HG03066 (cell line): ENCODE measurements at regions not wholly inside any gene's neighbourhood (a gene's known extent, or its start where the extent isn't known, plus 50 kb on each side); places are given as distances from the start of the nearest gene placed in this dataset.

ENCODE experiments used
- ATAC-seq: cut with Tn5 transposase; IDR thresholded peaks from one replicate; pipeline ENCODE4 v1.9.1; 2021; ENCODE audit warnings: low read depth; ENCODE audit not compliant: unreplicated experiment

- no peak for ATAC-seq
Measured at GRCh38 chr11:92317222-92317621, 92.6 kb downstream of the FAT3 start.

GRCh38 chr11:92317721-92318120, 93.1 kb downstream of the FAT3 start:
- ATAC-seq: no peak

- ATAC-seq: no peak
Measured at GRCh38 chr11:92322225-92322624, 97.6 kb downstream of the FAT3 start.

GRCh38 chr11:92324890-92325289, 100.3 kb downstream of the FAT3 start:
- no peak for ATAC-seq

GRCh38 chr11:92325416-92325815, 100.8 kb downstream of the FAT3 start:
- ATAC-seq: no peak

- no peak for ATAC-seq
Measured at GRCh38 chr11:92329137-92329536, 104.5 kb downstream of the FAT3 start.

- no peak for ATAC-seq
Measured at GRCh38 chr11:92329646-92330045, 105.0 kb downstream of the FAT3 start.

- no peak for ATAC-seq
Measured at GRCh38 chr11:92330114-92330513, 105.5 kb downstream of the FAT3 start.

GRCh38 chr11:92332986-92333385, 108.4 kb downstream of the FAT3 start:
- no peak for ATAC-seq

- ATAC-seq: no peak
Measured at GRCh38 chr11:92340839-92341238, 116.2 kb downstream of the FAT3 start.

- no peak for ATAC-seq
Measured at GRCh38 chr11:92342034-92342720, 117.6 kb downstream of the FAT3 start.

GRCh38 chr11:92342886-92343285, 118.3 kb downstream of the FAT3 start:
- no peak for ATAC-seq

GRCh38 chr11:92346220-92346619, 121.6 kb downstream of the FAT3 start:
- no peak for ATAC-seq

- ATAC-seq: no peak
Measured at GRCh38 chr11:92347454-92347853, 122.8 kb downstream of the FAT3 start.

- ATAC-seq: no peak
Measured at GRCh38 chr11:92349486-92350156, 125.0 kb downstream of the FAT3 start.

- ATAC-seq: no peak
Measured at GRCh38 chr11:92357344-92357743, 132.7 kb downstream of the FAT3 start.

GRCh38 chr11:92357841-92358240, 133.2 kb downstream of the FAT3 start:
- ATAC-seq: no peak

GRCh38 chr11:92361551-92361950, 136.9 kb downstream of the FAT3 start:
- no peak for ATAC-seq

GRCh38 chr11:92362989-92363388, 138.4 kb downstream of the FAT3 start:
- ATAC-seq: no peak

GRCh38 chr11:92364177-92364576, 139.6 kb downstream of the FAT3 start:
- ATAC-seq: no peak

GRCh38 chr11:92376146-92376599, 151.6 kb downstream of the FAT3 start:
- ATAC-seq: no peak

- no peak for ATAC-seq
Measured at GRCh38 chr11:92376680-92377079, 152.1 kb downstream of the FAT3 start.
